ENCODE measurements at regions not wholly inside any gene's neighbourhood (a gene's known extent, or its start where the extent isn't known, plus 50 kb on each side); places are given as distances from the start of the nearest gene placed in this dataset.
A peak's percentile ranks its signal among the peaks of the same experiment; 100 is the strongest.

DNA sequence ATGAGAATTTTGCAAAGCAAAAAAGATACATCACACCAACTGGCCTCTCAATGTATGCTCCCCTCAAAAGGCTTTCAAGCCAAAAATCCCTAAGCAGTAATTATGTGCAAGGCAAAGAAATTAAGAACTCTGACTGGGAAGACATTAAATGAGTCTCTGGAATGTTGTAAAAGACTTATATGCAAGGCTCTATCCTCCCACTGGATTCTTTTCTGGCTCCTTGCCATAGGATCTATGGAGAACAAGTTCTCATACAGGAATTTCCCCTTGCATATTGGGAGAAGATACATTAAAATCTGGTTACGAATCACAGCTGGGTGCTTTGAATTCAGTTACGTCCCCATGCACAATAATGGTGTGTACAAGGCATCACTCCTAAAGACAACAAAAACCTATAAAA, 73.4 kb upstream of the ATL2 start:
- DNase-seq (ENCODE audit: low spot score) = no peak

DNA sequence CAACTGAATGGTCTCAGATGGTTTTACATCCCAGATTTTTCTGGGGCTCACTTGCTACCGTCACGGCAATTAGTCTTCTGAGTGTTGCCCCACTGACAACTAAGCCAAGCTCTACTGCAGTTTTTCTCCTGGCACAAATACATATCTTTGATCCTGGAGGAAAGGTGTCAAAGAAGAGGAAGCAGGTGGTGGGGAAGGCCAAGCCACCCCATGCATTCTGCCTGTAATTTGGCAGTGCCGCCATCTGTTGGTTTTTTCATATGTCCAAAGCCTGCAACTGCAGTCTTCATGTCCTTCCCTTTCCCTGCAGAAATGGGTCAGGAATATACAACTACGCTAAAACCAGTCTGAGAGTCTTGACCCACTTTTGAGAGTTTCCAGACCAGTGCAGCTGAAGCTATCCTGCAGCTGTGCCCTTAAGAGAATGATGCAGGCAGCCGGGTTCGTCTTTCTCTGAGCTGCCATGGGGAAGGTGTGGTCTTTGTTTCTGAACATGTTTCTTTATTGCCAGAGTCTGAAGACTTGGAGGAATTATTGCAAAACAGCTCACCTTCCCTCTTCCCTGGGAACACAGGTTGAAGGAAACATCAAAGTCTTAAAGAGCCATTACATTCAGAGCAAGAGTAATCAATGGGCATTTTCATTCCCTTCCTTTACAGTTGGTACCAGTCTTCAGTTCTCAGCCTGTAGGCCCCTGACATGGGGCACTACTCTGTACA, 71.8 kb upstream of the ATL2 start:
- no peak for DNase-seq (ENCODE audit: low spot score)

DNA sequence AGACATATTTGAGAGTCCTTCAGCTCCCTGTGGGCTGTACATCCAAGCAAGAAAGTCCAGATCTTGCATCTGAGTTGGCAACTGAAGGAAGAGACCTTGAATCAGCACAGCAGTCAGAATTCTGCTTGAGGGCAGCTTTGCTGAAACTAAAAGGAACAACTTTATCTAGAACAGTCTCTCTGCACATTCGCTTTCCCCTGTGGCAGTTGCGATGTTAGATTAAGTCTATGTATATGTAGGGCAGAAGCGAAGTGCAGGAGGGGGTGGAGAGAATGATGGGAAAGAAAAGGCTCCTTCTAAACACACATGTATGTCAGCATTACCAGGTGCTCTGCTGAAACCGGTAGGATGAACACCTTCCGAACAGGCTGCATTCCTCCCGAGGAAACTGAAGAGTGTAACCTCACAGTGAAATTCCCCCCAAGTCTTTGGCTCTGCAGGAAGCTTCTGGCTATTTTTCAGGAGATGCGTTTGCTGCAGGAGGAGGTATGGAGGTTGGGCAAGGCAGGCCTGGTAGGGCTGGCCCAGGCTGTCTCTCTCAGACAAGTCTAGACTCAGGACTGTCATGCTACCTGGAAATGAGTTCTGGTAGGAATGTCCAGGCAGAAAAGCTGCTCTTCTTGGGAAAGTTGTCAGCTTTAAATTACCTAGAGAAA, 70.0 kb upstream of the ATL2 start:
- DNase-seq (ENCODE audit: low spot score) = no peak

DNA sequence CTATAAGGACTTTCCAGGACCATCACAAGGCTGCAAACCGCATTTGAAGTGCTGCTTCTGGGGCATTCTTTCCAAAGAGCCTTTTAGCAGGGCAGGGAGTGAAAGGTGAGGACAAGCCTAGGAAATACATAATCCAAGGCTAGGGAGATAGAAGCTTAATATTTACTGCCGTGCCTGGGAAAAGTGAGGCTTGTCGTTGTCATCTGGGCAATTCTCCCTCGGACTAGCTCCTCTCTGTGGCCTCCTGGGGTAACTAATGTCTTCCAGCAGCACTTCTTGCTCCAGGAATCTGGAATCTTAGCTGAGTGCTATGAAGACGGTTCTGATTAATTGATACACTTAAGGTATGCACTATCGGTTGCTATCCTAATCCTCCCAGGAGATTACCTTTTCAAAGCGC, 69.3 kb upstream of the ATL2 start:
- no peak for DNase-seq (ENCODE audit: low spot score)

DNA sequence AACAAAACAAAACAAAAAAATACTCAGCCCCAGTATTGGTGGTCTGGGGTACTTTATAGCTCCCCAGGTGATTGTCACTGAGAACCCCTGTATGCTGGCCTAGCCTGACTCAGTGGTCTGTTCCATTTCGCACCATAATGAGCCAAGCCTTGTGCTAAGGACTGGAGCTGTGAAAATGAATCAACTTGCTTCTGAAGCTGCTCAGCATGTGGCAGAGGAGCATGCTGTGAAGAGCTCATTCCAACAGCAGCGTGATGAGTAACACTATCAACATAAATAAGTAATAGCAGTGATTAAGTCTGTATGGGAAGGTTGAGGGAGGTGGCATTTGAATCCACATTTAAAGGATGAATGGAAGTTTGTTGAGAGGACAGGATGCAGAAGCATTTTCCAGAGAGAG, 67.2 kb upstream of the ATL2 start:
- DNase-seq (ENCODE audit: low spot score) = no peak

DNA sequence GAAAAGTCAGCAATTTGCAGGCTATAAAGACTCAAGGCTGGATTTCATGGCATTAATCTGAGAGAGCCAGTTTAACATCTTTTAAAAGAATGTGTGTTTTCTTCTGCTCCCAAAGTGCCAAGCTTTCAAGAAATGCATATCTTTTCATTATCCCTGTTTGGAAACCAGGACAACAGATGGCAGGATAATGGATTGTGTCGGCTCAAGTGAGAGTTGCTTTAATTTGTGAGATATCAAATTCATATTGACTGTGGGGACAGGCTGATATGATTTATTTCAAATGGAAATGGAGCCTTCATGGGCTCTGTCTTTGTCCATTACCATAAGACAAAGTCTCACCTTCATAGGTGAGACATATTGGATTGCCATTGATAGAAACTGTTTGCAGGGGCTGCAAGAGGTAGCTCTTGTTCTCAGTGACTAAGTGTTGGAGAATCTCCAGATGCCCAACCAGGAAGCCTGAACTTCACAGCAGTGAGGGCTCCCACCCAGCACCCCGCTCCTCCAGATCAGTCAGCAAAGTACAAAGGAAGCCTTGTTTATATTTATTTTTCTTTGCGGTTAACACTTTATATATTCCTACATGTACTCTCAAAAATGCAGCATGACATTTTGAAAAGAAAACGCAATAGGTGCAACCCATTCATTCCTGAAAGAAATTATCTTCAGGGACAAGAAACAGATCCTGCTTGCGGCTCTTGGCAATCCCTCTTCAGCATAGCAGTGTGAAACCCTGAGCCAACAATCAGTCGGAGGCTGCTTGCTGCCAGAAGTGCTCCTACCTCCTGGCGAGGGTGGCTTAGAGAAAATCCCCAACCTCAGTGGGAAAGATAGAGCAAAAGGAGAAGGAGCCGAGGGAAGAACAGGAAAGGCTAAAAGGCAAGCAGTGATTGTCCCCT, 65.8 kb upstream of the ATL2 start:
- no peak for DNase-seq (ENCODE audit: low spot score)

DNA sequence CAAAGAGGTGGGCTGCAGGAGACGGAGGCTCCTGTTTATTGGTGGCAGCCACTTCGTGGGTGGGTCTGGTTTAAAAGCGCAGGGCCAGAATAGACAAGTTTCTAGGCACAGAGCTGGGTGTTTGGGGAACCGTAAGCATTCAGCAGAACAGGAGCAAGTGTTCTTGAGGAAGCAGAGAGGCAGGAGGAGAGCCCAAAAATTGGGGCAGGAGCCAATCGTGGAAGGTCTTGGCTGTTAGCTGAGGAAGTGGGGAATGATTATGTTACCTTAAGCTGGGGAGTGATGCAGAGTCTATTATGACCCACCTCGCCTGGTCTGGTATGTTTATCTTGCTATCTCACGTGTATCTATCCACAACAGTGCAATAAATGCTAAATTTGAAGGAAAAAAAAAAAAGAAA, 64.3 kb upstream of the ATL2 start:
- no peak for DNase-seq (ENCODE audit: low spot score)

DNA sequence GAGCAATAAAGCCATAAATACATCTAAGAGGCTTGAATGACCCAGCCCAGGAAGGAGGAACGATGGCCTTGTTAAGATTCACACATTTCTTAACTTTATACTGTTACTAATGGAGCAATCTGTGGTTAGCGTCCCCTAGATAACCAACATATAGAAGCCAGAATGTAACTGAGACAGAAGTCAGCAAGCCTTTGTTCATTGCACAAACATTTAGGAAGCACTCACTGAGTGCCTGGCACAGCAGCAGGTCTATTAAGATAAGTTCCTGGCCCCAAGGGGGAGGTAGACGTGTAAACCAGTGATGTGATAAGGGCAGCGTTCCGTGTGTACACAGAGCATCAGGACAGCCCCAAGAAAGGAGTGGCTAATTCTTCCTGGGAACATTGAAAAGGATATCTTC, 63.6 kb upstream of the ATL2 start:
- DNase-seq (ENCODE audit: low spot score) = no peak

DNA sequence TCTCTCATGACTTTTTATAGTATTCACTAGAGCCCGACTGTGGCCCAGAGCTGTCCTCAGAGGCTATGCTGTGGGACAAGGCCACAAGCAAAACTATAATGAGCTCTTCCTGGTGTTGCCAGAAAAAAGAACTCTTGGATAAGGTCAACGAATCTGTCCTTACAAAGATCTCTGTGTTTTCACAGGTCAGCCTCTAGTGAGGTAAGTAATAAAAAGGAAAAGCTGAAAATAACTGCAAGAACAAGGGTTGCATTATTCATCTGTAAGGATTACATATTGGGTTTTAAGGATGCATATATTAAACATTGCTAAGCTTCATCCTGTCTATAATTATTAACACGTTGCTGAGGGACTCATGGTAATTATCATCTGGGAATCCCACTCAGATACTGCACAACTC, 62.8 kb upstream of the ATL2 start:
- no peak for DNase-seq (ENCODE audit: low spot score)

DNA sequence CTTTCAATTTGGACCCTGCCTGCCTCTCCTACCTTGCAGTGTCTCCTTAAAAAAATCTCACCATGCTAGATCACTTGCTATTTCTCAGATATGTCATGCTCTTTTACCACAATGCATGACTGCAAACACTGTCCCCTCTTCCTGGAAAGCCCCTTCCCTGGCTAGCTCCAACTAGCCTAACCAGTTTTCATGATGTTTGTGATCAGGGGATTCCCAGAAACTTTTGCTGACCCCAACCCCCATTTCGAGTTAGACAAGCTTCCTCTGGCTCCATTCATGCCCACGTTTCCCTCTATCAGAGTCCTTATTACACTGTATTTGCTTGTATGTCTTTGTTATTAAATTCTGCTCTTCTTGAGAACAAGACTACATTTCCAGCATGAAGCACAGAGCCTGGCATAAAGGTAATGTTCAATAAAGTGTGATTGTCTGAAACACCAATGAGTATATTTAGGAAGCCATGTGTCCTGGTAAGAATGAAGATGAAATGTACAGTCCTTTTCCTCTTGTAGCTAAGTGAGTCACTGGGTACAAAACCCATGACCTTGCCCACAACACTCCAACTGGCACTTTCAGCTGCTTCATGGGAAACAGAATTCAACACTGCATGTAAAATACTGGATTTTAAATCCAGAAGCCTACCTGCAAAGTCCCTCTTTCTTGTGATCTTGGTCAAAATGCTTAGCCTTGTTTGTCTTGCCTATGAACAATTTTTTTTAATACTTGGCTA, 62.0 kb upstream of the ATL2 start:
- no peak for DNase-seq (ENCODE audit: low spot score)

DNA sequence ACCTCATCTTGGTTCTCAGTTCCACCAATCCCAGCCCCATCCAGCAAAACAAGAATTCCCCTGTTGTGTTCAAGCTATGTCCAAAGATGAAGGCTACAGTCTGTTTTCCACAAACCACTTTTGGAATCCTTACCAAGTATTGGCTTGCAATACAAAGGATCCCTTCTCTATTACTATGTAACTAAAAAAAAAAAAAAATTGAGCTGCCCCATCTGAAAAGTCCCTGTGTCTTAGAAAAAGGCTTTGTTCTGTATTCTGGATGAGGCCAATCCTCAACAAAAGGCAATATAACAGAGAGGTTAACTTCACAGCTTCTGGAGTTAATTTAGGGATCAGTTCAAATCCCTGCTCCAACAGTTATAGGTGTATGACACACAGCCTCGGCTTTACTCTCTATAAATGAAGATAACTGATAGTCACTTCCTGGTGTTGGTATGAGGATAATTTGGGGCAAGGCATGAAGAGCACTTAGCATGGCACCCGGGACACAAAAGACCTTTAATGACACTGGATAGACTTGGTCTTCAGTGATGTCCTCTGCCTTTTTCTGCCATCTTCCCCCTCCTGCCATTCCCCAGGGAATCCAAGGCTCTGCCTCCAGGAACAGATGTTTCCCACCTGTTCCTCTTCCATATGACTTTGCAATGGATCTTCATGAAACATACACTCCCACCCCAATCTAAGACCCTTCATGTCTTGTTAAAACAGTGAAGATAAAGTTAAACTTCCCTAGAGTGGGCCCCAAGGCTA, 61.2 kb upstream of the ATL2 start:
- DNase-seq (ENCODE audit: low spot score) = no peak

DNA sequence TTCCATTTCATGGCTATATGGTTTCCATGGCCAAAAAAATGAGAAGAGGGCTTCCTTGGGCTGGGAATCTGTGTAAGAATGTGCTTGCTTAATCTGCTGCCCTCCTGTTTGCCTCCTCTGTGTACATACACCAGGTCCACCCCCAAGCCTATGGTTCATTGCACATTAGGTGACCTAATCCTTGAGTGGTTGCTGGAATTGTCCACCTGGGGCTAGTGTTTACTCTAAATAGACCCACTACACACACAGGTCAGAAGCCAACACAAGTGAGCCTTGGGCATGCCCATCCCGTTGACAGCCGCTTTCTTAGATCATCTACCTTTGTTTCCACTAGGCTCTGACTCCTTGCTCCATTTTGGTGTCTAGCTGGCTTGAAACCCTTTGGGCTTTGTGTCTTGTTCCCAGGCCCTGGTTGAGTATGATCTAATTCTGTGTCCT, 59.2 kb upstream of the ATL2 start:
- peak; percentile 52 for DNase-seq (ENCODE audit: low spot score)

DNA sequence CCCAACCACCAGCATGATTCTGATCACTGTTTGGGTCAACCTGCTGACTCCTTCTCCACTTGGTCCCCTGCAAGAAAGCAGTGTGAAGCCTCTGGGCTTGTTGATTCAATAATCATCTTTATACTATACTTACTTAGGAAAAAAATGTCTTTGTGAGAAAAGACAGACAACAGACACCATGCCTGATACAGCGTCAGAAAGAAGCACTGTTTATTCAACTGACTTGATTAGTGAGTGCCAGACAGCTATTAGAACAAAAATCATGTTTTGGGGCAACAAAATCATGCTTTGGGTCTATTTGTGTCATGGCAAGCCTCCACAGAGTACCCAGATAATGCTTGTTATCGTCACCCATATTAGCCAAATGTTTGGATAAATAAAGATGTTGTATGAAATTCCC, 58.7 kb upstream of the ATL2 start:
- DNase-seq (ENCODE audit: low spot score) = no peak

DNA sequence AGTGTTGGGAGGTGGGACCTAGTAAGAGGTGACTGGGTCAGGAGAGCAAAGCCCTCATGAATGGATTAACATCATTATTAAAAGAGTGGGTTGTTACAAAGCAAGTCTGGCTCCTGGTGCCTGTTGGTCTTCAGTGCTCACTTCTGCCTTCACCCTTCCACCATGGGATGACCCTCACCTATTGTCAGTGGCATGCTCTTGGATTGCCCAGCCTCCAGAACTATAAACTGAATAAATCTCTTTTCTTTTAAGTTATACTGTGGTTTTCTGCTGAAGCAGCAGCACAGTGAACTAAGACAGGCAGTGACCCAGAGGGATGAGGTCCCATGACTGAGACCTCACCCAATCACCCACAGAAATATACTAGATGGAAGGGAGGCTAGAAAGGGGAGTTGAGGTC, 57.5 kb upstream of the ATL2 start:
- no peak for DNase-seq (ENCODE audit: low spot score)

DNA sequence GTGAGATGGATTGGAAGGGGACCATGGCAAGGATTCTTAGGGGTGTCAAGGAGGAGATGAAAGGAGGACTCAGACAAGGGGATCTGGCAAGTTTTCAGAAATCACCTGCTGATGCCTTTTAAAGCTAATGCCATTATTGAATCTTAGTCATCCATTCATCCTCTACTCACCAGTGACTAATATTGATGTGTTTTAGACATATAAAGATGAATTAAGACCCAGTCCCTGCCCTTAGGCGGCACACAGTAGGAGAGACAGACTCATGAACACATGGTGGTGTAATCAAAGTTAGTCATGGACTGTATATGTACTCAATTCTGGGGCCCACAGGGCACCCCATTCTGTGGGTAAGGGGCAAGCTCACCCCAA, 56.5 kb upstream of the ATL2 start:
- DNase-seq (ENCODE audit: low spot score) = no peak

DNA sequence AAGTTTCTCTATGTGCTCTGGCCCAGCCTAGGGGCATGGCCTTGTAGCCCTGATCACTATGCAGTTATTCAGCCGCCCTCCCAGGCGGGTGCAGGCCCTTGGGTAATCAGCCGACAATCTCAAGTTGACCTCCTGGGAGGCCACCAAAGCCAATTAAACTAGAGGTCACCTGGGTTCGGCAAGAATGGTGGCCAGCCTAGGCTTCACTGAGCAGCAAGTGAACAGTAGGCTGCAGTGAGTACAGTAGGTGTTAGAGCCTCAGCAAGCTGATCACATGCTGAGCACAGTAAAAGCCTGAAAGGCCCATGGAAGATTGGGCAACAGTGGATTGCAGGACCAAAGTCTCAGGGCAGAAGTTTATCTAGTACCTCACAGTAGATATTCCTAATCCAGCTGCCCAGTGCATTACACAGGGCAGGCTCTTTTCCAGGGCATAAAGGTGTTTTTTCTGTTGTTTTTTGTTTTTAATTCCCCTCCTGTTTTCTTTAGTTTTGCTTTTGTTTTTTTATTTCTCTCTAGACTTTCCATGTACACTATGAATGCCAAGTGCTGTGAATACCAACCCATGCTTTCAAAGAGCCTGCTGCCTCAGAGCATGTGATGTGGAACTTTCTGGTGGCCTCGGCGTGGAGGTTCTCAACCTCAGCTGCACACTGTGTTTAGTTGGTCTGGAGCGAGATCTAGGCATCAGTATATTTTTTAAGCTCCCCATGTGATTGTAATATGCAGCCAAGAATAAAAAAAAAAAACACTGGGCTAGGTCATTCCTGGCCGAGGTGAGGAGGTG, 55.9 kb upstream of the ATL2 start:
- DNase-seq (ENCODE audit: low spot score) = peak; percentile 45

DNA sequence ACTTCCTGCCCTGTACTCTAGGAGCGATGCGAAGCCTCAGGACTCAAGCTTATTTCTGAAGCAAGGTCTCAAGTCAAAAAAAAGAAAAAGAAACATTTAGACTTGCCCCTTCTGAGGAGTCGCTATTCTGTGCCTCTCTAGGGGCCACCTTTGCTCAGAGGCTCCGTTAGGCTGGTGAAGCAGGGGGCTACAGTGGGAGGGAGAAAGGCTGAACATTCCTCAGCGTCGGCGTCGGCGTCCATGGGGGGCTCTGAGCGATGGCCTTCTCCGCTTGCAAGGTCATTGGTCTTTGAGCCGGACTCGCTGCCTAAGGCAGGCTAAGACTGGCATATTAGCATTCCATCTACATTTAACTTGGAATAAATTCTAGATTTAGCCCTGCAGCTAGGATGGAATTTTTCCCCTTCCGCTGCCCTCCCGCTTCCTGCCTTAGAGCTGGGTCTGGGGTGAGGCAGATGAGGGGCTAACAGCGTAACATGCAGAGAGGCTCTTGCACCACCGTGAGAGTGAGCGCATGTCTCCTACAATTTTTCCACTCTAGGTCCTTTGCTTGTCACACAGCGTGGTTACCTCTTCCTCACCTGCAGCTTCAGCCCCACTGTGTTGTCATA, 53.6 kb upstream of the ATL2 start:
- DNase-seq (ENCODE audit: low spot score) = no peak

DNA sequence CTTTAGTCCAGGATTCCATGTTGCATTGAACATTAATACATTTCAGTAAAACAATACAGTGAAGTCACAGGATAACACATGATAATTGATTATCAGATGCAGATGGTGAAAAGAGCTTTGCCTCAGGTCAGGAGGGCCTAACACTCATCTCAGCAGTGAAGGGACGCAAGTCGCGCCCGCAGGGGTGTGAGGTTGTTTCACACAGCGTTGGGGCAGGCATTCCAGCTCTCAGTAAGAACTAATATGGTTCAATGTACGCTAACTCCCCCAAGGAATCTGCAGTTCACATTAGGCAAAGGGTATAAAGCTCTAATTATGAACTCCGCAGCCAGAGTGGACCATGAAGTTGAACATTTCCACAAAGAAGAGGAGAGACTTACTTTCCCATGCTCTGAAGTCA, 53.1 kb upstream of the ATL2 start:
- DNase-seq (ENCODE audit: low spot score) = no peak

DNA sequence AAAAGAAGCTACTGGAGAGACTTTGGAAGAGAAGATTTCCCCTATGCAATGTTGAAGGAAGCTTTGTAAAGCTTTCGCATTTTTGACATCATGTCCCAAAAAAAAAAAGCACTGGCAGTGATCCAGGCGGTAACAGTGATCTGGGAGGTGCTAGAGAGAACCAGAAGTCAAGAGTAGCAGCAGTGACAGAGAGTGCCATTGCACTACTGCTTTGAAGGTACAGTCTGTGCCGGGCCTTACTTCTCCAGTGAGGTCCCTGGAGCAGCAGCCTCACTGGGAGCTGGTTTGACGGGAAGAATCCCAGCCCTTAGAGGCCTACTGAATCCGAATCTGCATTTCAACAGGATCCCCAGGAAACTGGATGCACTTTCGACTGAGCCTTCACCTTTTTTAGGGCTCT, 50.9 kb upstream of the ATL2 start:
- no peak for DNase-seq (ENCODE audit: low spot score)

DNA sequence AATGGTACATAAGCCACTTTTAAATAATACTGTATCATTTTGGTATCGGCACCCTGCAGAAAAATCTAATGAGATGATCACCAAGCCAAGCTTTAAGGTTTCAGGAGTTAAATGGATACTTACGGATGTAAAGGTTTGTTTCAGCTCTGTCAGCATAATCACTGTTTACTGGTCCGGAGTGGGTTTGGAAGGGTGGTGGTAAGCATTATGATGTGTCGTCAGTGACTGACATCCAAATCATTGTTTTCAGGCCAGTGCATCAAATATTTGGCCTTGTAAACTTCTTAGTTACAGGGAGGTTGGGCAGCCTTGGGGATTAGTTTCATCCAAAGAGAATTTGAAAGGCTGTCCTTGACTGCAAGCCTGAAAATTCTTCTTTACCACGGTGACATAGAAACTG, 50.0 kb upstream of the ATL2 start:
- DNase-seq (ENCODE audit: low spot score) = no peak
